PC-9 (cell line): ENCODE measurements at regions not wholly inside any gene's neighbourhood (a gene's known extent, or its start where the extent isn't known, plus 50 kb on each side); places are given as distances from the start of the nearest gene placed in this dataset.

Experiments
- CTCF ChIP-seq: fragments of 200-600 bp; sonication (generic); conservative IDR thresholded peaks from 2 replicates; pipeline ENCODE4 v1.6.1; 2017; ENCODE audit warnings: mixed run types, antibody characterized with exemption, mild to moderate bottlenecking, moderate library complexity
- EZH2 ChIP-seq: fragments of 200-600 bp; sonication (generic); IDR thresholded peaks from 2 replicates; pipeline ENCODE4 v1.8.0; 2017; ENCODE audit warnings: antibody characterized with exemption, low read depth

GRCh38 chr18:41449612-41450011 is 505.4 kb upstream of the PIK3C3 start:
- TF ChIP-seq CTCF (no peak), EZH2 (no peak)
